Right atrium auricular region (tissue), 2 donors: ENCODE measurements at regions not wholly inside any gene's neighbourhood (a gene's known extent, or its start where the extent isn't known, plus 50 kb on each side); places are given as distances from the start of the nearest gene placed in this dataset.

Experiments
- DNase-seq: peaks from one replicate; pipeline ENCODE4 v3.0.0-alpha.2; 2019; ENCODE audit warnings: low spot score
- H3K27ac ChIP-seq, 2 donors: fragments of 200-600 bp; sonication (generic); 1 replicate in 1 of 2; 2 replicates in 1 of 2; pipeline ENCODE4 v1.5.1; 2016 to 2019
- H3K27me3 ChIP-seq, 2 donors: fragments of 200-600 bp; sonication (generic); one replicate each; pipeline versions ENCODE4 v1.5.1 to v1.6.0; 2017 to 2019
- H3K36me3 ChIP-seq: fragments of 200-600 bp; sonication (generic); one replicate; pipeline ENCODE4 v1.5.1; 2016
- H3K4me1 ChIP-seq, 2 donors: fragments of 200-600 bp; sonication (generic); one replicate each; pipeline versions ENCODE4 v1.5.1 to v1.6.0; 2017 to 2019
- H3K4me3 ChIP-seq, 2 donors: fragments of 200-600 bp; sonication (generic); 1 replicate in 1 of 2; 2 replicates in 1 of 2; pipeline ENCODE4 v1.5.1; 2017 to 2019; ENCODE audit warnings: mild to moderate bottlenecking in 1 of 2, moderate library complexity in 1 of 2
- H3K9me3 ChIP-seq, 2 donors: fragments of 200-600 bp; sonication (generic); one replicate each; pipeline ENCODE4 v1.5.1; 2019
- CTCF ChIP-seq, 2 donors: fragments of 200-600 bp; sonication (generic); IDR thresholded peaks; one replicate each; pipeline ENCODE4 v1.5.1; 2019; ENCODE audit warnings: antibody characterized with exemption in 2 of 2

DNA sequence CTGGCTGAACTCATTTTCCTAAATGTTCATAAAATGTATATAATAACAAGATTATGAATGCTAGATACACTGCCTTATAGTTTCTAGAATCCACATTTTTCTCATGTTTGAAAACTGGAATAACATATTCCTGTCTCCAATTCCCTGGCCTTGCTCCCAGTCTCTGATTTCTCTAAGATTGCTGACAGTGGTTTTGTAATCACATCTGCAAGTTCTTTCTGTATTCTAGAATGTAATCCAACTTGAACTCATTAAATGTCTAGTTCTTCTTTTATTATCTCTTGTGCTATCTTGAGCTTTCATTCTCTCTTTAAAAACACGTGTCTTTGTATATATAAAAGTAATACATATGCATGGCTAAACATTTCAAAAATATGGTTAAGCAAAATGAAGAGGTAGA lies 215.2 kb upstream of the ADAMTS9 start:
- no peak for DNase-seq
- H3K27me3 ChIP-seq = no peaks in the 10 kb centered on the region
- H3K4me3 ChIP-seq = no peak overlapping the region
- no peak for TF ChIP-seq CTCF (IDR thresholded peaks at IDR 0.05)
- no peaks in the 10 kb centered on the region for H3K9me3 ChIP-seq
- no peaks in the 10 kb centered on the region for H3K36me3 ChIP-seq
- peaks cover 0 to 63% of the 10 kb centered on the region in 2 donors for H3K4me1 ChIP-seq
- H3K27ac ChIP-seq = peak overlapping the region in 1 of 2 donors; percentile 79

- Histone ChIP-seq H3K27ac (peak overlapping the region; percentile 63 to 79), H3K9me3 (no peaks in the 10 kb centered on the region), H3K27me3 (no peaks in the 10 kb centered on the region), H3K4me1 (peaks cover 0 to 61% of the 10 kb centered on the region in 2 donors), H3K36me3 (no peaks in the 10 kb centered on the region), H3K4me3 (no peak overlapping the region)
- no peak for DNase-seq
- TF ChIP-seq CTCF (IDR thresholded peaks at IDR 0.05) = no peak
Observed at GRCh38 chr3:64901986-64902516, 214.3 kb upstream of the ADAMTS9 start.

GRCh38 chr3:64901522-64901885 lies 213.7 kb upstream of the ADAMTS9 start:
- no peaks in the 10 kb centered on the region for H3K9me3 ChIP-seq
- no peak for TF ChIP-seq CTCF (IDR thresholded peaks at IDR 0.05)
- no peaks in the 10 kb centered on the region for H3K36me3 ChIP-seq
- no peak overlapping the region for H3K4me3 ChIP-seq
- DNase-seq = no peak
- peak overlapping the region; percentile 63 to 79 for H3K27ac ChIP-seq
- peaks cover 0 to 55% of the 10 kb centered on the region in 2 donors for H3K4me1 ChIP-seq
- H3K27me3 ChIP-seq = no peaks in the 10 kb centered on the region

- no peak overlapping the region for H3K4me3 ChIP-seq
- H3K36me3 ChIP-seq = no peaks in the 10 kb centered on the region
- no peak for DNase-seq
- H3K4me1 ChIP-seq = peaks cover 0 to 52% of the 10 kb centered on the region in 2 donors
- no peak for TF ChIP-seq CTCF (IDR thresholded peaks at IDR 0.05)
- peak overlapping the region; percentile 63 to 79 for H3K27ac ChIP-seq
- H3K27me3 ChIP-seq = no peaks in the 10 kb centered on the region
- no peaks in the 10 kb centered on the region for H3K9me3 ChIP-seq
Observed at GRCh38 chr3:64900617-64901521, 213.1 kb upstream of the ADAMTS9 start.

DNA sequence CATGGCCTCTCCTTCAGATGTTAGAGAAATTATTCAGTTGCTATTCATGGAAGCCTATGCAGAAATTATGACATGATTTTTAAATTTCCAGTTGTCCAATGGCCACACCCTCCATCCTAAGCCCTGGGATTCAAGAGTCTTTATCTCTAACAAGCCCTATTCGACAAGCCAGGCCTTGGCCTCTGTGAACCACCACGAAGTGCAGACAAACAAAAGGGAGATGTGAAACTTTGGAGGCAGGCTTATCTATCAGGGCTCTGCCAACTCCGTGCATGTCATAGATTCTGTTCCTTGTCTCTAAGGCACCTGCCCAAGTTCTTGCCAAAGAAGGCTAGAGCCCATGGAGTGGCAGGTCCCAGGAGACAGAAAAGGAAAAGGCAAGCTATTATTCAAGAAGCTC lies 212.4 kb upstream of the ADAMTS9 start:
- Histone ChIP-seq H3K27me3 (no peaks in the 10 kb centered on the region), H3K9me3 (no peaks in the 10 kb centered on the region), H3K36me3 (no peaks in the 10 kb centered on the region), H3K4me3 (no peak overlapping the region), H3K27ac (peak overlapping the region; percentile 63 to 79), H3K4me1 (peaks cover 0 to 53% of the 10 kb centered on the region in 2 donors)
- DNase-seq = no peak
- TF ChIP-seq CTCF (IDR thresholded peaks at IDR 0.05) = no peak
